ENCODE measurements at regions not wholly inside any gene's neighbourhood (a gene's known extent, or its start where the extent isn't known, plus 50 kb on each side); places are given as distances from the start of the nearest gene placed in this dataset.
"Not testable (repeated sequence)": the region's sequence is repeated elsewhere in the genome, so short reads cannot be mapped to it uniquely, and the experiment has no call there.

DNA sequence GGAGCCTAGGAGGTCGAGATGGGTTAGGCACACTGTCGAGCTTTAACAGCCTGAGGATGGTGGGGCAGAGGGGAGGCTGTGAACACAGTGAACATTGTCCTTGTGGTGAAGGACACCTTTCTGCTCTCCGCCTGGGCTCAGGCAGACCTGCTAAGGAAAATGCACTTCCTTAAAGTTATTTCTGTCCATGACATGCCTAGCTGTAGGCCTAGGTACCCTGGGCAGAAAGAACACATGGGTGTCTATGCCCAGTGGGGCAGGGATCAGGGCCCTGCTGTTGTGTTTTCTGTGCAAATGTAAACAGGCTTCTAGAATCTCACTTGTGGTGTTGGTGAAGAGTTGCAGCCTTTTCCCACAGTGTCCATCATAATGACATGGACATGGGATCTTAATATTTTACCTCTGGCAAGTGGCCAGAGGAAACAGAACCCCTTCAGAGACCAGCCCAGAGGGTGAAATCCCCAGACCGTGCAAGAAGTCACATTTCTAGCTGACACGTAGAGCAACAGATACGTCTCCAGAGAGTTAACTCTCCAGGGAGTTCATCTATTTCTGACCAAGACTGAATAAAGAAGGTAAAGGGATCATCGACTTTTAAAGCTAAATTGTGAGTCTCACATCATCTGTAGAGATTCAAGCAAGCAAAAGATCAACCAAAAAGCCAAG lies 79.2 kb downstream of the C9orf152 start:
- POLR2A ChIA-PET: no interaction called here
- CTCF ChIA-PET: interaction anchor here (0.9 kb wide), 1 partner anchor 21 kb away, joined by 3 read pairs; no protein-coding TSS in a partner anchor

DNA sequence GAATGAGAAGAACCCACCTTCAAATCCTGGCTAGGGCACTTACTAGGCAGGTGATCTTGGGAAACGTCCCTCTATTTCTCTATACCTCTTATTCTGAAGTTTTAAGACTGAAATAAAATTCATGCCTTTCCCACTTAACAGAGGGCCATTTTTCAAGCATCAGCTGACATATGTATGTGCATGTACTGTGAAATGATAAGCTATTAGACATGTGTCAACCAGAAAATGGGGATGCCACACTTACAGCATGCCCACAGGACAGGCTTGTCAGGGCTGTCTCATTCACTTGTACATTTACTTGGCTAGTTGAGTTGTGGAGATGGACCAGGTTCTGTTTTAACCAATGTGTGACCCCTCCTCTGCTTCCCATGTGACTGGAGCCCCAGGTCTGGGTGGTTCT lies 78.5 kb downstream of the C9orf152 start:
- ChIA-PET CTCF (no interaction called here), POLR2A (no interaction called here)

DNA sequence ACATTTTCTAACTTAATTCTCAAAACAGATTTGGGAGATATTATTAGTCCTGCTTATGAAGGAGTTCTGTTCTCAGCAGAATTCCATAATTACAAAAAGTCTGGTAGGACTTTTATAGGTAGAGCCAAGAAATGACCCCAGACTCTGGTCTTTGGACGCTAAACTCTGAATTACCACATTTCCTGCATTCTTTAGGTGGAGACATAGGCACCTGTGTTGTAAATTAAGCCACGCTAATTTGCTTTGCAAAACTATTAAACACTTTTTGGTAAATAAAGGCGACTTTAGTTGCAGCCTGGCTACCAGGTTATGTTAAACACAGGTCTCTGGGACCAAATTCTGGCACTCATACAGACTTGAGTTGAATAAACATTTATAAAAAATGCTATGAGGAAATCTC lies 77.7 kb downstream of the C9orf152 start:
- POLR2A ChIA-PET: no interaction called here
- CTCF ChIA-PET: no interaction called here

DNA sequence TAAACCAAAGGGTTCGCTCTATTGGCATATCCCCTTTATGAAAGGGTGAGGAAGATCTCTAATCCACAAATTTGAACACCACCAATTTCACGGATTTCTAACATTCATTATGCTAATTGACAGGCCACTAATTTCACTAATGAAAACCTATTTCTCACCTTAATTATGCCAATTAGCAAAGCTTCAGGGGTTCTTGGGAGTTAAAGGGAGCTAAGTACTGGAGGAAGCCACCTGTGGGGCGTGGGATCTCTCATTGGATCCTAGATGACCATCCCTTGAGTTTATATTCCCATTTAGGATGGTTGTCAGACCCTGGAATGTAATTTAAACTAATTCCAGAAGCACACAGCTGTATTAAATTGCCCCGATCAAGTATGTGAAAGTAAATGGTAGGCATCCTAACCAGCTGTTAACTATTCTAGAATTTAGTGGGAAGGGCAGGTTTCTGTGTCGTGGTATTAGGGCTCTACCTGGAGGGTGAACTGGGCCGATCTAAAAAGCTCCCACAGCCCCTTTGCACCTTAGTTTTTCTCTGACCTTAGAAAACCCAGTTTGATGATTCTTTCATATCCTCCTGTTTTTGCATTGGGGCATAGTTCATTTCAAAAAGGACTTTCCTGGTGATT lies 77.1 kb downstream of the C9orf152 start:
- ChIA-PET POLR2A (no interaction called here), CTCF (interaction anchor here (0.7 kb wide), 1 partner anchor 996 kb away, joined by 4 read pairs; no protein-coding TSS in a partner anchor)

DNA sequence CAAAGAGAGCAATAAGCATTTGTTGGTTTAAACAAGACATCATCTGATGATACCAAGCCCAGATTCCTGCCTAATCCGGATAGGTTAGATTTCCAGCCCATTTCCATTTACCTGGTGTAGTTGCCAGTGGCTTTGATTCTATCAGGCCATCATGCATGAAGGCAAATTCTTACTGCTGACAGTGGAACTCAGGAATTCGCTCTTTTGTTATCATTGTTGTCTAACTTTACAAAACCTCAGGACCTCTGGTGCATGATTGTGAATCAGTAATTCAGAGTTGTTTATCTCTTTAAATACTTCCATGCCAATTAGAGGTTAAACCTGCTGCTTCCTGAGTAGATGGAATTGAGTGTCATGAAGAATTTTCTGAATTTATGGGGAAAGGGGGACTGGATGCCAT lies 76.5 kb downstream of the C9orf152 start:
- CTCF ChIA-PET: interaction anchor here (0.7 kb wide), 1 partner anchor 997 kb away, joined by 4 read pairs; no protein-coding TSS in a partner anchor

DNA sequence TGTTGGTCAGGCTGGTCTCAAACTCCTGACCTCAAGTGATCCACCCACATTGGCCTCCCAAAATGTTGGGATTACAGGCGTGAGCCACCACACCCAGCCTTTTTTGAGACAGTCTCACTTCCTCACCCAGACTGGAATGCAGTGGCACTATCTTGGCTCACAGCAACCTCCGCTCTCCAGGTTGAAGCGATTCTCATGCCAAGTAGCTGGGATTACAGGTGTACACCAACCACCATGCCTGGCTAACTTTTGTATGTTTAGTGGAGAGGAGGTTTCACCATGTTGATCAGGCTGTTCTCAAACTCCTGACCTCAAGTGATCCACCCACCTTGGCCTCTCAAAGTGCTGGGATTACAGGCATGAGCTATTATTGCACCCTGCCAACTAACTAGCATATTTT lies 75.4 kb downstream of the C9orf152 start:
- POLR2A ChIA-PET, CTCF ChIA-PET: not testable (repeated sequence)

More for the DNA sequence above, 76.5 kb downstream of the C9orf152 start:
- POLR2A ChIA-PET: no interaction called here

DNA sequence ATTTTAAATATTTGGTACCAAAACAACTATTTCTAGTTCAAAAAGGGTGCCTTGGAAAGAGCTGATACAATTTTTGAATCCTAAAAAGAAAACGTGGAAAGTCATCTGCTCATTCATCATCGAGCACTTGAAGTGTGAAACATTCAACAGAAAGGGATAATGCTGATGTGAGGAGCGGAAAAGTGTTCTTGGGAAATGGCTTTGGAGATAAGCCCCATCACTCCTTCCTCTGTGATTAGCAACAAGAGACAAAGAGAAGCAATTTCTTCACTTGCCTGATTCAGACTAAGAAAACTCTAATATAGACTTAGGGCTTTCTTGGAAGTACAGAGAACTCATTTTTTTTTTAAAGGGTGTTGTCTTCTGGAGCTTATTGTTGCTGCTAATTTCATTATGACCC lies 74.9 kb downstream of the C9orf152 start:
- ChIA-PET CTCF (no interaction called here), POLR2A (no interaction called here)

DNA sequence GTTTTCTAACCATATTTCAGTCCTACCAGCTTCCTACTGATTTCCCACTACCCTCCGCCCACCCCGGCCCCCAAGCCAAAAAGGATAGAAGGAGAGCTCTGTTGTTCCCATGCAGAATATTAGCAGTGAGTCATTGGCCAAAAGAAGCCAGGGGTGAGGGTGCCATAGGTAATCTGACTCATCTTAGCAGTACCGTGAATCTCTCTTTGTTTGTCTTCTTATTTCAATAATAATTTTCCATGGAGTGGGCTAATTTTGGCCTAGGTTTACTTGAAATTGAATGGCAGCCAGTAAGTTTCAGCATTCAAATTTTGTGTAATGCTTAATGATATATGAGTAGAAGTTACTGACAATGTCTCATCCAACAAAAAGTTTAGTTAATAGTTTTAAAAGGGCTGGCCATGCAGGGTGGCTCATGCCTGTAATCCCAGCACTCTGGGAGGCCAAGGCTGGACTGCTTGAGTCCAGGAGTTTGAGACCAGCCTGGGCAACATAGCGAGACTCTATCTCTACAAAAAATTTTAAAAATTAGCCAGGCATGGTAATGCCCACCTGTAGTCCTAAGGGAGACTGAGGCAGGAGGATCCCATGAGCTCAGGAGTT lies 74.2 kb downstream of the C9orf152 start:
- POLR2A ChIA-PET: no interaction called here
- CTCF ChIA-PET: no interaction called here

DNA sequence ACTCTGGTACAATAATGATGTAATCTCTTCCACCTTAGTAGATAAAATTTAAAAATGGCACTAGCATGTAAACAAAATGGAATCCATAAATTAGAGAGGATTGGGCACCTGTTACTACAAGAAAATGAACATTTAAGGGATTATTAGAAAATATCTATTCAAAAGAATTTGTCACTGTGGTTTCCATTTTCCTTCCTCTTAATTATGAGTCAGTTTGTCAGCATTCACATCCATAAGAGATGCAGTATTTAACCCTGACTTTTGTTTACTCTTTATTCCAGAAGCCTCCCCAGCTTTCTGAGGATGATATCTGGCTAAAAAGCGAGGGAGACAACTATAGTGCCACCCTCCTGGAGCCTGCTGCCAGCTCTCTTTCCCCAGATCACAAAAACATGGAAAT lies 72.1 kb downstream of the C9orf152 start:
- ChIA-PET POLR2A (no interaction called here), CTCF (no interaction called here)

DNA sequence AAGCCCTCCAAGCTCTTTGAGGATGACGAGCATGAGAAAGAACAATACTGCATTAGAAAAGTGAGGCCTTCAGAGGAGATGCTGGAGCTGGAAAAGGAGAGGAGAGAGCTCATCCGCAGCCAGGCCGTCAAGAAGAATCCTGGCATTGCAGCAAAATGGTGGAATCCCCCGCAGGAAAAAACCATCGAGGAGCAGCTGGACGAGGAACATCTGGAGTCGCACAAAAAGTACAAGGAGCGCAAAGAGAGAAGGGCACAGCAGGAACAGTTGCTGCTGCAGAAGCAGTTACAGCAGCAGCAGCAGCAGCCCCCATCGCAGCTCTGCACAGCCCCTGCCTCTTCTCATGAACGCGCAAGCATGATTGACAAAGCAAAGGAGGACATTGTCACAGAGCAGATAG lies 71.2 kb downstream of the C9orf152 start:
- POLR2A ChIA-PET: no interaction called here
- CTCF ChIA-PET: no interaction called here

DNA sequence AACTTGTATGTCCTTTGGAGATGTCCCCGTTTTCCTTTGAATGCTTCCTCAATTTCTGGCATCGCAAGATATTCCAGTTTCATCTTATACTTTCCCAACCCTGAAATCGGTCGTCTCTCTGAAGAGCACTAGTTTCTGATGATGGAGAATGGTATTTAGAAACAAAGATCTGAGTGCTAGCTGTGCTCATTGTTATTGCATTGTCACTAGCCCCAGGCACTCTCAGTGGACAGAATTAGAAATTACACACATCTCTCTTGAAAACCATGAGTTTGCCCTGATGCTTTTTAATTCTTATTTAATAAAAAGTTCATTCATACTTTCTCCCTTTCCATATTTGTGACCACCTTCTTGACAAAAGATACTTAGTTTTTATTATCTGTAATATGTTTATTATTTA lies 67.7 kb downstream of the C9orf152 start:
- CTCF ChIA-PET: no interaction called here
- POLR2A ChIA-PET: no interaction called here

DNA sequence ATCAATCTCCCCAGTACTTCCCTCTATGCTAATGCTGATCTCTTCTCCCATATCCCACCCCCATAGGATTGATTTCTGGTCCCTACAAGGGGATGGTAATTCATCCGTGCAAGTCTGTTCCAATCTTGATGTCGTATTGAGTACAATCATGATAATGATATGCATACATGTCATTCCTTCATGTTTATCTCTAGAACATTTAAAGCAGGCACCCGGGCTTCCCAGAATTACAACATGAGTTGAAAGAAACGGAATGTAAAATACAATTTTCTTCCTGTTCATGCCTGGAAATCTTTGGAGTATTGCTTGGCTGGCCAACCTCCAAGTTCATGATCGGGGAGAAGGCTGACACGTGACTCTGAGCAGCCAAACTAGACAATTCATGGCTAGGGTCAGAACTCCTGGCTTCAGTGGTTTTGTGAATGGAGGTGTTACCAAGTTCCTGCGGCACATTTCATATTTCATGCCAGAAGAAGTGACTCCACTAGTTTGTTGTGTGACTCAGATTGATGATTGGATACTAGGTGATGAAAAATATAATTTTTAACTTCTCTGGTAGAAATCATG lies 66.6 kb downstream of the C9orf152 start:
- POLR2A ChIA-PET: no interaction called here
- CTCF ChIA-PET: no interaction called here

DNA sequence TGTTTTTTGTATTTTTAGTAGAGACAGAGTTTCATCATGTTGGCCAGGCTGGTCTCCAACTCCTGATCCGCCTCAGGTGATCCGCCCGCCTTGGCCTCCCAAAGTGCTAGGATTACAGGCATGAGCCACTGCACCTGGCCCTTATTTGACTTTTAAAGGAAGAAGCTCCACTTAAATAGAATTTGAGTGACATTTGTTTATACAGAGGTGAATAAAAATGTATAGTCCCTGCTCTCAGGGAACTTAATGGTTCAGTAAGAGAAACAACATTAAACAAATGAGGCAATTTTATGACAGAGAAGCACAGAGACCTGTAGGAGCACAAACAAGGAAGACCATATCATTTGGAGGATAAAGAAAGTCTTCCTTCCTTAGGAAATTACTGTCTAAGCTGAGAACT lies 65.7 kb downstream of the C9orf152 start:
- CTCF ChIA-PET: interaction anchor here (0.6 to 0.7 kb wide), 2 partner anchors 42 to 164 kb away, joined by 3 read pairs; no protein-coding TSS in a partner anchor
- POLR2A ChIA-PET: no interaction called here

DNA sequence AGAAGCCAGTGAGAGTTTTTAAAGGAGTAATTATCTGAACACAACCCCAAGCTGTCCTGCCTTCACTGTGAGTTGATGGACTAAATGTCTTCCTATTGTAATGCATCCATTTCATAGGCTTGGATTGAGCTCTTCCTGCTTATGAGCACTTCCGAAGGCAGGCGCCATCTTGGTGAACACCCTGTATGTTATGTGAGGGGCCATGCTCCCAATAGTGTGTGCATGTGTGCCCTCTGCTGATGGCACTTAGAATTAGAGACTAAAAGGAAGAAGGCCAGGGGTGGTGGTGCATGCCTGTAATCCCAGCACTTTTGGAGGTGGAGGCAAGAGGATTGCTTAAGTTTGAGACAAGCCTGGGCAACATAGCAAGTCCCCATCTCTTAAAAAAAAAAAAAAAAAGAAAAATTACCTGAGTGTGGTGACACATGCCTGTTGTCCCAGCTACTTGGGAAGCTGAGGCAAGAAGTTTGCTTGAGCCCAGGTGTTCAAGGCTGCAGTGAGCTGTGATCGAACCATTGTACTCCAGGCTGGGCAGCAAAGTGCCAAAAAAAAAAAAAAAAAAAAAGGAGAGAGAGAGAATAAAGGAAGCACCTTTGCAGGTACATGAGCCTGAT lies 65.0 kb downstream of the C9orf152 start:
- ChIA-PET CTCF (interaction anchor here (0.6 to 0.7 kb wide), 2 partner anchors 41 to 163 kb away, joined by 3 read pairs; no protein-coding TSS in a partner anchor), POLR2A (no interaction called here)

DNA sequence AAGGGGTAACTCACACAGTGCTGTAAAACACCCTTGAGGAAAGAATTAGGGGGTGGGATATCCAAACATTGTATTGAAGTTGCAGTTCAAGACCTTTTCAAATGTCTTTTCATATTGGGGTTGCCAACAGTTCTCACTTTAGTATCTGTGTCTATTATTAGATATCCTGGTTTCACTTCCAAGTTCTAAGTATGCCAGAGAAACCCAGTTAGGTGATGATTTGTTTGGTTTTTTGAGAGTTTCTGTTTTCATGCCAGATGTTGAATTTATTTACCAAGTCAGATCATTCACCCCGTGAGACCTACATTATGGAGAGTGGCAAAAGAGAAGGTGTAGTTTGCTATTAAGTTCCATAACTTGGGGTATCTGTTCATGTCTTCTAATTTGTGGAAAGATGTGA lies 64.5 kb downstream of the C9orf152 start:
- ChIA-PET CTCF (interaction anchor here (1.0 kb wide), 1 partner anchor 240 kb away, joined by 4 read pairs; no protein-coding TSS in a partner anchor), POLR2A (no interaction called here)

DNA sequence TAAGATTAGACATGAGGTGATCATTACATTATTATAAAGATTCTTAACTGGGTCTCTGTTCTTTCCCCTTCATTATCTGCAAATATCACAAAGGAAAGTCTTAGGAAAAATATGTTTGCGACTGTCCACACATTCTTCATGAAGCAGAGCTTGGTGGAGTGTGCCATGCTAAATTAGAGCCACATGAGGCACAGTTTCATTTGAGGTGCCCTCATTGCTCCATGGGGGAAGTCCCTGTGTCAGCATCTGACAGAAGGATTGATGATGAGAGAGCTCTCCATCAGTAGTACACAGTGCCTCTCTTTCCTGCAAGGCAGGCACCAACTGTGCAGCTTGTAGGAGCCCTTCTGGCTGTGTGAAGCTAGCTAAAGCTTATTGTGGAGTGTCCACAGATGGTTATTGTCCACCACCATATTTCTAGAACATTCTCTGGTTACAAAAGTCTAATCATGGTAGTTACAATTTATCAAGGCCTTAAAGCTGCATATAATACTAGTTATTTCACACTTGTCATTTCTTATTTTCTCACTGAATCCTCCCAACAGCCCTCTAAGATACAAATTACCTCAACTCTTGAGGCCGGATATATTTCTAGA lies 63.9 kb downstream of the C9orf152 start:
- POLR2A ChIA-PET: no interaction called here

DNA sequence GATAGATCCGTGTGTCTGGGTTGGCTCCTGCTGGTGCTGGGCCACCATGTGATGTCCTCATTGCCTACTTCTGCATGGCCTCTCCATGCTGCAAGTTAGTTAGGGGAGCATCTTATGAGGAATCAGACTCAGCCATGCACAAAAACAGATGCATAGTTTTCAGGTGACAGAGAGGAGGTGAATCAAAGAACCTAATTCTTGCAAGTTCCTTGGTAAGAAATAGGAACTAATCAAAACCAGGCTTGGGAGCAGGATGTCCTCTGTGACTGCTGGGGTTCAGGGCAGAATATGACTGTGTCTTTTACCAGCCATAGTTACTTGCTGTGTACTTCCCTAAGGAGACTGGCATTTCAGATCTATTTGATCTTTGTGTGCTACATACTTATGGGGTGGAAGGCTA lies 61.6 kb downstream of the C9orf152 start:
- ChIA-PET POLR2A (no interaction called here), CTCF (interaction anchor here (1.0 kb wide), 1 partner anchor 243 kb away, joined by 3 read pairs; no protein-coding TSS in a partner anchor)

More for the DNA sequence above, 63.9 kb downstream of the C9orf152 start:
- CTCF ChIA-PET: interaction anchor here (1.0 kb wide), 1 partner anchor 241 kb away, joined by 4 read pairs; no protein-coding TSS in a partner anchor

DNA sequence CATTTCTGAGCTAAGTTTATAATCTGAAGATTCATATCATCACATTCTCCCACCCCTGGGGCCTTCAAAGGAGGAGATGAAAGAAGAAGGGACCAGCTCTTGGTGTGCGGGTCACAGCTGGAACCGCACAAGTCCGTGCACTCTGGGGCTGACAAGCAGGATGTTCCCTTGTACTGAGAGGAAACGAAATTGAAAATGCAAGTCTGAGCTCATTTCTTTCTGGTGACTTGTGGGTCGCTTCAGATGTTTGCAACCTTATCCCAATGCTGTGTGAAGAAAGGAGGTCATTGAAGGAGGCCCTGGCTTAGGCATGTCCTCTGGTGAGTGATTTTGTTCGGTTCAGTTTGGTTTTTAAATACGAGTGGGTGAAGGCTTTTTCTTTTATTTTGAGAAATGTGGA lies 59.6 kb downstream of the C9orf152 start:
- CTCF ChIA-PET: no interaction called here
- POLR2A ChIA-PET: interaction anchor here (0.9 kb wide), 1 partner anchor 108 kb away, joined by 6 read pairs; the partner anchor contains the start of gene TXN

DNA sequence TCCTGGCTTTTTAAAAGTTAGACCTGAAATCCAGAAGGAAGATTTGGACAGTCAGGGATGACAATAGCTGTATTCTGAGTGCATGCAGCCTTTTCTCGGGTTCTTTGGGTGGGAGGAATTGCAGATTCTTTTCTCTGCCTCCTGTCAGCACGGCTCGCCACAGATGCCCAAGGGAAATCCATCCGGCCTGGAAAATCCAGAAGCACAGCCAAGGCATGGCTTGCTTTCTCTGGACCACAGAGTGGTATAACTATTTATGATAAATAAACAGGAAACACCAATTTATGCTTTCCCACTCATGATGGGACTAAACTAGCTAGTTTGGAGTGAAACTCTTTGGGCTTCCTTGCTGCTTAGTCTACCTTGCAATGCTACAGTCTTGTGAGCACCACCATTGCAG lies 59.1 kb downstream of the C9orf152 start:
- CTCF ChIA-PET: no interaction called here

More for the DNA sequence above, 59.1 kb downstream of the C9orf152 start:
- POLR2A ChIA-PET: interaction anchor here (0.9 kb wide), 1 partner anchor 108 kb away, joined by 6 read pairs; the partner anchor contains the start of gene TXN
